MCF 10A (cell line): ENCODE measurements at regions not wholly inside any gene's neighbourhood (a gene's known extent, or its start where the extent isn't known, plus 50 kb on each side); places are given as distances from the start of the nearest gene placed in this dataset.

Source experiments
- BruUV-seq: library from RNA; stranded (reverse); fragments of 400-500 nt; replicated peaks from 2 replicates; lab custom pipeline; 2021; lab: Mats Ljungman, UMichigan
- CTCF ChIA-PET: fragments of 300-600 bp; sonication (Branson Sonifier 250); formaldehyde crosslinking; extraction: SDS; loops from one replicate; lab custom pipeline; 2021; ENCODE audit warnings: antibody characterized with exemption, inconsistent platforms; lab: Yijun Ruan, JAX
- POLR2A ChIA-PET: fragments of 300-600, 350-650 bp; sonication (Branson Sonifier 250); formaldehyde crosslinking; extraction: SDS; loops from one replicate; lab custom pipeline; 2020; ENCODE audit warnings: antibody characterized with exemption, inconsistent platforms; lab: Yijun Ruan, JAX
- DNase-seq: peaks from one replicate; pipeline ENCODE4 v3.0.0-alpha.2; 2018; ENCODE audit not compliant: unreplicated experiment
- H3K27ac Mint-ChIP-seq: one replicate; pipeline ENCODE4 v1.8.0; 2022; ENCODE audit warnings: mild to moderate bottlenecking, low read depth, mixed read lengths; ENCODE audit not compliant: unreplicated experiment
- H3K27me3 Mint-ChIP-seq: one replicate; pipeline ENCODE4 v1.8.0; 2022; ENCODE audit warnings: mixed read lengths; ENCODE audit not compliant: insufficient read depth, unreplicated experiment
- H3K36me3 Mint-ChIP-seq: one replicate; pipeline ENCODE4 v1.8.0; 2022; ENCODE audit warnings: mild to moderate bottlenecking, moderate library complexity, mixed read lengths; ENCODE audit not compliant: insufficient read depth, unreplicated experiment
- H3K4me1 Mint-ChIP-seq: one replicate; pipeline ENCODE4 v1.8.0; 2022; ENCODE audit warnings: mixed read lengths; ENCODE audit not compliant: insufficient read depth, unreplicated experiment
- H3K4me3 Mint-ChIP-seq: one replicate; pipeline ENCODE4 v1.8.0; 2022; ENCODE audit warnings: mild to moderate bottlenecking, moderate library complexity, mixed read lengths; ENCODE audit not compliant: unreplicated experiment
- H3K9me3 Mint-ChIP-seq: one replicate; pipeline ENCODE4 v1.8.0; 2022; ENCODE audit warnings: mixed read lengths; ENCODE audit not compliant: unreplicated experiment
- CTCF ChIP-seq: fragments of 200-600 bp; IDR thresholded peaks from one replicate; pipeline ENCODE4 v1.8.0; 2022; ENCODE audit warnings: antibody characterized with exemption, mild to moderate bottlenecking; ENCODE audit not compliant: unreplicated experiment
- intact Hi-C: fragments of 100-400 bp; cut with micrococcal nuclease; formaldehyde crosslinking; loops from 2 replicates; pipeline ENCODE4 v1.14.1; 2022

- POLR2A ChIA-PET = no interaction called here
- TF ChIP-seq CTCF = no peak
- no peak overlapping the region for H3K27ac Mint-ChIP-seq
These were observed 168.6 kb downstream of the COX18 start for GRCh38 chr4:72900952-72901351.

DNA sequence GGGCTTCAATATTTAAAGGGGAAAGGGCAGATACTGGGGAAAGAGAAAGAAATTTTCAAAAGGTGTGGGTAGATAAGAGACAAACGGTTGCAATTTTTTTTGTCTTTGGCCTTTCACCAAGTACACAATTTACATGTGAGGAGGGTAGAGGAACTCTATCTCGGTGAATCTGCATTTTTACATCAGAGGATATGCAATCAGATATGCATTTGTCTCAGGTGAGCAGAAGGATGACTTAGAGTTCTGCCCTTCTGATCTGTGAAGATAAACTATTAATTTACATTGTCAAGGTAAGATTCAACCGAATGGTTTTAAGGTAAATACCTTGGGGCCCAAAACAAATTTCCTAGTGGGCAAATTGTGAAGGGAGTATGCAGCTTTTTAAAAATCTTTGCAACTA is 169.9 kb downstream of the COX18 start:
- H3K27ac Mint-ChIP-seq = no peak overlapping the region
- TF ChIP-seq CTCF = no peak
- DNase-seq = no peak
- H3K4me1 Mint-ChIP-seq = peaks cover 10% of the 10 kb centered on the region
- no peak overlapping the region for H3K4me3 Mint-ChIP-seq
- H3K36me3 Mint-ChIP-seq = no peaks in the 10 kb centered on the region
- BruUV-seq = no TSS peak
- H3K9me3 Mint-ChIP-seq = no peaks in the 10 kb centered on the region
- intact Hi-C loops = no loop called here
- ChIA-PET CTCF (no interaction called here), POLR2A (no interaction called here)
- no peaks in the 10 kb centered on the region for H3K27me3 Mint-ChIP-seq

More at GRCh38 chr4:72900952-72901351, 168.6 kb downstream of the COX18 start:
- no peaks in the 10 kb centered on the region for H3K9me3 Mint-ChIP-seq
- no peak for DNase-seq
- no peak overlapping the region for H3K4me3 Mint-ChIP-seq
- H3K27me3 Mint-ChIP-seq = no peaks in the 10 kb centered on the region
- H3K36me3 Mint-ChIP-seq = no peaks in the 10 kb centered on the region
- no TSS peak for BruUV-seq
- intact Hi-C loops = no loop called here
- CTCF ChIA-PET = interaction anchor here (0.5 to 1.5 kb wide), 9 partner anchors 13 to 993 kb away, joined by 3 to 5 read pairs (median 3); no protein-coding TSS in a partner anchor
- H3K4me1 Mint-ChIP-seq = peaks cover 7% of the 10 kb centered on the region

GRCh38 chr4:72899214-72899613 is 170.3 kb downstream of the COX18 start:
- no peak overlapping the region for H3K27ac Mint-ChIP-seq
- no peaks in the 10 kb centered on the region for H3K27me3 Mint-ChIP-seq
- peaks cover 10% of the 10 kb centered on the region for H3K4me1 Mint-ChIP-seq
- no peak overlapping the region for H3K4me3 Mint-ChIP-seq
- no peaks in the 10 kb centered on the region for H3K36me3 Mint-ChIP-seq
- H3K9me3 Mint-ChIP-seq = no peaks in the 10 kb centered on the region
- CTCF ChIA-PET = interaction anchor here (0.6 kb wide), 1 partner anchor 226 kb away, joined by 3 read pairs; no protein-coding TSS in a partner anchor
- DNase-seq = no peak
- no TSS peak for BruUV-seq
- POLR2A ChIA-PET = no interaction called here
- intact Hi-C loops = no loop called here
- TF ChIP-seq CTCF = no peak

DNA sequence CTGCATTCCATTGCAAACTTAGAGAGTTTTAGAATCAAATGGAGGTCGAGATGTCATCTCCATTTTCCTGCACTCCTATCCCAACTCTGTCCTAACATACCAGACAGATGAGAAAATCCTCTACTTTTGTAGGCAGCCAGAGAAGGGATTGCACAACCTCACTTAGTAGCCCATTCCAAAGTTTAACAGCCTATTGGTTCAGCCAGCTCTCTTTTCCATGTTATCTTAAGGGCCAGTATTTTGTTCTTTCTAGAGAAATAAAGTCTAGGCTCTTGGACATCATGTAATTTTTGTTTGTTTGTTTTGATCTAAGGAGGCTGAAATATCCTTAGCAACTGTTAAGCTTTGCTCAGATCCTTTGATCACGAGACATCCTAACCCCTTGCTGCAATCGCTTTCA is 173.0 kb downstream of the COX18 start:
- intact Hi-C loops = no loop called here
- Mint-ChIP-seq H3K27ac (no peak overlapping the region), H3K4me3 (no peak overlapping the region), H3K4me1 (peaks cover 10% of the 10 kb centered on the region), H3K9me3 (no peaks in the 10 kb centered on the region), H3K27me3 (no peaks in the 10 kb centered on the region), H3K36me3 (no peaks in the 10 kb centered on the region)
- CTCF ChIA-PET = interaction anchor here (0.7 kb wide), 1 partner anchor 653 kb away, joined by 3 read pairs; no protein-coding TSS in a partner anchor
- peak; percentile 55 for DNase-seq
- no peak for TF ChIP-seq CTCF
- no TSS peak for BruUV-seq
- POLR2A ChIA-PET = no interaction called here
